Kidney epithelial cell (primary cell): ENCODE measurements at regions not wholly inside any gene's neighbourhood (a gene's known extent, or its start where the extent isn't known, plus 50 kb on each side); places are given as distances from the start of the nearest gene placed in this dataset.

Source experiments
- DNase-seq: peaks from one replicate; pipeline ENCODE4 v3.0.0-alpha.2; 2010; ENCODE audit warnings: low read depth
- H3K27me3 ChIP-seq: 2 replicates; pipeline ENCODE4 v1.6.0; 2011; ENCODE audit warnings: low read length; ENCODE audit not compliant: control insufficient read depth, insufficient read depth
- H3K36me3 ChIP-seq: 2 replicates; pipeline ENCODE4 v1.5.1; 2011; ENCODE audit warnings: low read length; ENCODE audit not compliant: control insufficient read depth, insufficient read depth
- H3K4me3 ChIP-seq: 2 replicates; pipeline ENCODE4 v1.5.1; 2011; ENCODE audit warnings: low read depth, mild to moderate bottlenecking, control low read depth, low read length
- CTCF ChIP-seq: IDR thresholded peaks from 2 replicates; pipeline ENCODE4 v1.5.1; 2011; ENCODE audit warnings: mild to moderate bottlenecking, moderate library complexity, low read length, control low read depth, inconsistent platforms; ENCODE audit not compliant: insufficient read depth, poor library complexity, severe bottlenecking

GRCh38 chr21:38909929-38910328 is 104.2 kb downstream of the ETS2 start:
- no peak for TF ChIP-seq CTCF
- no peak overlapping the region for H3K4me3 ChIP-seq
- DNase-seq = no peak
- H3K27me3 ChIP-seq = peaks cover 3% of the 10 kb centered on the region
- H3K36me3 ChIP-seq = no peaks in the 10 kb centered on the region

GRCh38 chr21:38909109-38909508 is 103.4 kb downstream of the ETS2 start:
- Histone ChIP-seq H3K4me3 (no peak overlapping the region), H3K36me3 (no peaks in the 10 kb centered on the region), H3K27me3 (peaks cover 2% of the 10 kb centered on the region)
- DNase-seq = no peak
- TF ChIP-seq CTCF = no peak

- H3K4me3 ChIP-seq = no peak overlapping the region
- H3K27me3 ChIP-seq = no peaks in the 10 kb centered on the region
- no peaks in the 10 kb centered on the region for H3K36me3 ChIP-seq
- no peak for TF ChIP-seq CTCF
- DNase-seq = no peak
Measured at GRCh38 chr21:38908537-38908936, 102.8 kb downstream of the ETS2 start.

GRCh38 chr21:38905752-38906151 is 100.0 kb downstream of the ETS2 start:
- H3K36me3 ChIP-seq = no peaks in the 10 kb centered on the region
- H3K27me3 ChIP-seq = no peaks in the 10 kb centered on the region
- no peak overlapping the region for H3K4me3 ChIP-seq
- no peak for TF ChIP-seq CTCF
- DNase-seq = no peak

GRCh38 chr21:38905328-38905727 is 99.6 kb downstream of the ETS2 start:
- Histone ChIP-seq H3K4me3 (no peak overlapping the region), H3K27me3 (no peaks in the 10 kb centered on the region), H3K36me3 (no peaks in the 10 kb centered on the region)
- no peak for DNase-seq
- TF ChIP-seq CTCF = no peak

- TF ChIP-seq CTCF = no peak
Measured at GRCh38 chr21:38903690-38904139, 98.0 kb downstream of the ETS2 start.

More at GRCh38 chr21:38903690-38904139, 98.0 kb downstream of the ETS2 start:
- Histone ChIP-seq H3K36me3 (no peaks in the 10 kb centered on the region), H3K4me3 (no peak overlapping the region), H3K27me3 (no peaks in the 10 kb centered on the region)
- no peak for DNase-seq
